SK-N-SH treated with all-trans-retinoic acid at 6 μM for 48 hours (cell line): ENCODE measurements at regions not wholly inside any gene's neighbourhood (a gene's known extent, or its start where the extent isn't known, plus 50 kb on each side); places are given as distances from the start of the nearest gene placed in this dataset.
A peak's percentile ranks its signal among the peaks of the same experiment; 100 is the strongest.

Experiments used
- ATAC-seq: fragments of 200-7000 bp; cut with Tn5 transposase; 3 replicates; pipeline ENCODE4 v1.9.1; 2020; ENCODE audit warnings: mild to moderate bottlenecking, moderate library complexity
- ARNTL ChIP-seq: fragments of 450-650 bp; formaldehyde crosslinking; IDR thresholded peaks from 2 replicates; pipeline ENCODE4 v1.5.0; 2020; ENCODE audit warnings: low read depth, mild to moderate bottlenecking, moderate library complexity, borderline replicate concordance
- ESRRG ChIP-seq: fragments of 250-450 bp; sonication (Bioruptor Pico); IDR thresholded peaks from 2 replicates; pipeline ENCODE4 v1.6.1; 2021; ENCODE audit warnings: mild to moderate bottlenecking
- GLIS3 ChIP-seq: fragments of 250-450 bp; sonication (Bioruptor Pico); IDR thresholded peaks from 2 replicates; pipeline ENCODE4 v1.5.0; 2020; ENCODE audit warnings: mild to moderate bottlenecking, moderate library complexity
- ISL1 ChIP-seq: fragments of 250-450 bp; sonication (Bioruptor Pico); IDR thresholded peaks from 2 replicates; pipeline ENCODE4 v2.1.2; 2022; ENCODE audit warnings: mild to moderate bottlenecking, moderate library complexity
- OSR1 ChIP-seq: fragments of 250-450 bp; sonication (Bioruptor Pico); IDR thresholded peaks from 2 replicates; pipeline ENCODE4 v1.8.0; 2022; ENCODE audit warnings: moderate library complexity, mild to moderate bottlenecking, inconsistent platforms
- PPARA ChIP-seq: fragments of 250-450 bp; sonication (Bioruptor Pico); IDR thresholded peaks from 2 replicates; pipeline ENCODE4 v1.5.0; 2020; ENCODE audit warnings: mild to moderate bottlenecking, borderline replicate concordance
- RARB ChIP-seq: fragments of 250-450 bp; sonication (Bioruptor Pico); IDR thresholded peaks from 2 replicates; pipeline ENCODE4 v1.8.0; 2021; ENCODE audit warnings: mild to moderate bottlenecking, moderate library complexity
- SNAI2 ChIP-seq: fragments of 250-450 bp; sonication (Bioruptor Pico); IDR thresholded peaks from 2 replicates; pipeline ENCODE4 v1.5.0; 2020; ENCODE audit warnings: mild to moderate bottlenecking, moderate library complexity
- TCF4 ChIP-seq: fragments of 250-450 bp; sonication (Bioruptor Pico); IDR thresholded peaks from 2 replicates; pipeline ENCODE4 v1.8.0; 2021; ENCODE audit warnings: mild to moderate bottlenecking, moderate library complexity, borderline replicate concordance
- TOX ChIP-seq: fragments of 250-450 bp; sonication (Bioruptor Pico); IDR thresholded peaks from 2 replicates; pipeline ENCODE4 v1.8.0; 2021; ENCODE audit warnings: mild to moderate bottlenecking, moderate library complexity, borderline replicate concordance
- ZC3H10 ChIP-seq: fragments of 250-450 bp; sonication (Bioruptor Pico); IDR thresholded peaks from 2 replicates; pipeline ENCODE4 v1.5.1; 2021; ENCODE audit warnings: mild to moderate bottlenecking, moderate library complexity
- ZFP30 ChIP-seq: fragments of 450-650 bp; formaldehyde crosslinking; IDR thresholded peaks from 2 replicates; pipeline ENCODE4 v1.5.0; 2022; ENCODE audit warnings: mild to moderate bottlenecking, moderate library complexity
- ZNF565 ChIP-seq: fragments of 450-650 bp; formaldehyde crosslinking; conservative IDR thresholded peaks from 2 replicates; pipeline ENCODE4 v1.5.0; 2020; ENCODE audit warnings: low read depth, mild to moderate bottlenecking, moderate library complexity
- ZNF70 ChIP-seq: fragments of 450-650 bp; formaldehyde crosslinking; IDR thresholded peaks from 2 replicates; pipeline ENCODE4 v1.5.0; 2020; ENCODE audit warnings: mild to moderate bottlenecking, moderate library complexity
- TF ChIP-seq, protein P1 (sequence below): fragments of 250-450 bp; sonication (Bioruptor Pico); IDR thresholded peaks from 2 replicates; pipeline ENCODE4 v1.5.0; 2020; ENCODE audit warnings: mild to moderate bottlenecking, moderate library complexity
- TF ChIP-seq, protein P2 (sequence below): fragments of 250-450 bp; sonication (Bioruptor Pico); IDR thresholded peaks from 2 replicates; pipeline ENCODE4 v1.5.1; 2021; ENCODE audit warnings: mild to moderate bottlenecking, moderate library complexity
- TF ChIP-seq, protein P3 (sequence below): fragments of 250-450 bp; sonication (Bioruptor Pico); IDR thresholded peaks from 2 replicates; pipeline ENCODE4 v1.8.0; 2021; ENCODE audit warnings: low read depth, mild to moderate bottlenecking, moderate library complexity, borderline replicate concordance
- TF ChIP-seq, protein P4 (sequence below): fragments of 250-450 bp; sonication (Bioruptor Pico); IDR thresholded peaks from 2 replicates; pipeline ENCODE4 v1.5.1; 2020; ENCODE audit warnings: low read depth, mild to moderate bottlenecking, moderate library complexity

DNA sequence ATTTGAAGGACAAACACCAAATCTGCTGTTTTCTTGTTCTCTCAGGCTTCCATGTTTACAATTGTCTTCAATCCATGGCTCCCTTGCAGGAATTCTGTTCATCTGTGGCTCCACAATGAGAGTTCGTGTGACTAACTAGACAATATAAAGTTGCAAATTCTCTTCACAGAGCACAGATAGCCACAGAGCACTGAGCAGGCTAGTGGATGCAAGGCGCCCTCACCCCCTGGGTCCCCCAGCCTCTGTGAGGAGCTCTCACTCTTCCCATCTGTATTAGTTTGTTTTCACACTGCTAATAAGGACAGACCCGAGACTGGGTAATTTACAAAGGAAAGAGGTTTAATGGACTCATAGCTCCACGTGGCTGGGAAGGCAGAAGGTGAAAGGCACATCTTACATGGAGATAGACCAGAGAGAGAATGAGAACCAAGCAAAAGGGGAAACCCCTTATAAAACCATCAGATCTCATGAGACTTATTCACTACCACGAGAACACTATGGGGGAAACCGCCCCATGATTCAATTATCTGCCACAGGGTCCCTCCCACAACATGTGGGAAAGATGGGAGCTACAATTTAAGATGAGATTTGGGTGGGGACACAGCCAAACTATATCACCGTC, 82.5 kb upstream of the STX18 start:
- no peak for ATAC-seq
- TF ChIP-seq ZNF565 (CRISPR knock-in tag) (no peak), TOX (CRISPR knock-in tag) (no peak)
- TF ChIP-seq, protein P1, sequence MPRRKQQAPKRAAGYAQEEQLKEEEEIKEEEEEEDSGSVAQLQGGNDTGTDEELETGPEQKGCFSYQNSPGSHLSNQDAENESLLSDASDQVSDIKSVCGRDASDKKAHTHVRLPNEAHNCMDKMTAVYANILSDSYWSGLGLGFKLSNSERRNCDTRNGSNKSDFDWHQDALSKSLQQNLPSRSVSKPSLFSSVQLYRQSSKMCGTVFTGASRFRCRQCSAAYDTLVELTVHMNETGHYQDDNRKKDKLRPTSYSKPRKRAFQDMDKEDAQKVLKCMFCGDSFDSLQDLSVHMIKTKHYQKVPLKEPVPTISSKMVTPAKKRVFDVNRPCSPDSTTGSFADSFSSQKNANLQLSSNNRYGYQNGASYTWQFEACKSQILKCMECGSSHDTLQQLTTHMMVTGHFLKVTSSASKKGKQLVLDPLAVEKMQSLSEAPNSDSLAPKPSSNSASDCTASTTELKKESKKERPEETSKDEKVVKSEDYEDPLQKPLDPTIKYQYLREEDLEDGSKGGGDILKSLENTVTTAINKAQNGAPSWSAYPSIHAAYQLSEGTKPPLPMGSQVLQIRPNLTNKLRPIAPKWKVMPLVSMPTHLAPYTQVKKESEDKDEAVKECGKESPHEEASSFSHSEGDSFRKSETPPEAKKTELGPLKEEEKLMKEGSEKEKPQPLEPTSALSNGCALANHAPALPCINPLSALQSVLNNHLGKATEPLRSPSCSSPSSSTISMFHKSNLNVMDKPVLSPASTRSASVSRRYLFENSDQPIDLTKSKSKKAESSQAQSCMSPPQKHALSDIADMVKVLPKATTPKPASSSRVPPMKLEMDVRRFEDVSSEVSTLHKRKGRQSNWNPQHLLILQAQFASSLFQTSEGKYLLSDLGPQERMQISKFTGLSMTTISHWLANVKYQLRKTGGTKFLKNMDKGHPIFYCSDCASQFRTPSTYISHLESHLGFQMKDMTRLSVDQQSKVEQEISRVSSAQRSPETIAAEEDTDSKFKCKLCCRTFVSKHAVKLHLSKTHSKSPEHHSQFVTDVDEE (CRISPR knock-in tag): no peak
- TF ChIP-seq, protein P2, sequence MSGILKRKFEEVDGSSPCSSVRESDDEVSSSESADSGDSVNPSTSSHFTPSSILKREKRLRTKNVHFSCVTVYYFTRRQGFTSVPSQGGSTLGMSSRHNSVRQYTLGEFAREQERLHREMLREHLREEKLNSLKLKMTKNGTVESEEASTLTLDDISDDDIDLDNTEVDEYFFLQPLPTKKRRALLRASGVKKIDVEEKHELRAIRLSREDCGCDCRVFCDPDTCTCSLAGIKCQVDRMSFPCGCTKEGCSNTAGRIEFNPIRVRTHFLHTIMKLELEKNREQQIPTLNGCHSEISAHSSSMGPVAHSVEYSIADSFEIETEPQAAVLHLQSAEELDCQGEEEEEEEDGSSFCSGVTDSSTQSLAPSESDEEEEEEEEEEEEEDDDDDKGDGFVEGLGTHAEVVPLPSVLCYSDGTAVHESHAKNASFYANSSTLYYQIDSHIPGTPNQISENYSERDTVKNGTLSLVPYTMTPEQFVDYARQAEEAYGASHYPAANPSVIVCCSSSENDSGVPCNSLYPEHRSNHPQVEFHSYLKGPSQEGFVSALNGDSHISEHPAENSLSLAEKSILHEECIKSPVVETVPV (CRISPR knock-in tag): no peak
- TF ChIP-seq, protein P3, sequence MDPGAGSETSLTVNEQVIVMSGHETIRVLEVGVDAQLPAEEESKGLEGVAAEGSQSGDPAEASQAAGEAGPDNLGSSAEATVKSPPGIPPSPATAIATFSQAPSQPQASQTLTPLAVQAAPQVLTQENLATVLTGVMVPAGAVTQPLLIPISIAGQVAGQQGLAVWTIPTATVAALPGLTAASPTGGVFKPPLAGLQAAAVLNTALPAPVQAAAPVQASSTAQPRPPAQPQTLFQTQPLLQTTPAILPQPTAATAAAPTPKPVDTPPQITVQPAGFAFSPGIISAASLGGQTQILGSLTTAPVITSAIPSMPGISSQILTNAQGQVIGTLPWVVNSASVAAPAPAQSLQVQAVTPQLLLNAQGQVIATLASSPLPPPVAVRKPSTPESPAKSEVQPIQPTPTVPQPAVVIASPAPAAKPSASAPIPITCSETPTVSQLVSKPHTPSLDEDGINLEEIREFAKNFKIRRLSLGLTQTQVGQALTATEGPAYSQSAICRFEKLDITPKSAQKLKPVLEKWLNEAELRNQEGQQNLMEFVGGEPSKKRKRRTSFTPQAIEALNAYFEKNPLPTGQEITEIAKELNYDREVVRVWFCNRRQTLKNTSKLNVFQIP (CRISPR knock-in tag): no peak

DNA sequence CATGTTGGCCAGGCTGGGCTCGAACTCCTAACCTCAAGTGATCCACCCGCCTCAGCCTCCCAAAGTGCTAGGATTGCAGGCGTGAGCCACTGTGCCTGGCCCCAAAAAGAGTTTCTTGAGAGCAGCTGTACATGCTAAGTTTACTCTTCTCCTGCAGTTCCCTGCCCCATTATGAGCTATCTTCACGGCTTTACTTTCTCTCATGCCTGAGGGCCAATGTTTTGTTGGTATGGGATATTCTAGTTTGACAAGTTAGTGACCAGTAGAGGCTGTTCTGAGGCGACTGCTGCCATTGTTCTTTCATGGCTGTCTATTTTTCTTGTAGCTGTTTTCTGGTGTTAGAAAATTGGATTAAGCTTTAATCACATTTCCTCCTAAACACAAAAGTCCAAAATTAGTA, 78.0 kb upstream of the STX18 start:
- ATAC-seq: no peak; the same call in 2 of the 3 replicates
- TF ChIP-seq TCF4: 0 out of 2 replicates have a peak, but pooled peaks have one; percentile 30
- no peak for TF ChIP-seq ISL1 (CRISPR knock-in tag)

DNA sequence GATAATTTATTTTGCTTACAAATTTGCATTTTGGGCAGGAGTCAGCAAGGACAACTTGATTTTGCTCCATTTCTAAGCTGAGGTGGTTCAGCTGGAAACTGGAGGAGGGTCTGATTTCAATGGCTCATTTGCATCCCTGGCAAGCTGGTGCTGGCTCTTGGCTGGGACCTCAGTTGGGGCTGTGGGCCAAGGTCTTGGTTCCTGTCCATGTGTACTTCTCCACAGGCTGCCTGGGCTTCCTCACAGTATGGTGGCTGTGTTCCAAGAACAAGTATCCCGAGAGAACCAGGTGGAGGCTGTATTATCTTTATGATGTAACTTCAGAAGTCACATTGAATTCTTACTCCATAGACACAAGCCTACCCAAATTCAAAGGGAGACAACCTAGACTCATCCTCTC, 77.0 kb upstream of the STX18 start:
- ATAC-seq: no peak
- TF ChIP-seq ESRRG (CRISPR knock-in tag): no peak
- 0 out of 2 replicates have a peak, but pooled peaks have one; percentile 60 for TF ChIP-seq ZNF565 (CRISPR knock-in tag)
- no peak for TF ChIP-seq ARNTL

DNA sequence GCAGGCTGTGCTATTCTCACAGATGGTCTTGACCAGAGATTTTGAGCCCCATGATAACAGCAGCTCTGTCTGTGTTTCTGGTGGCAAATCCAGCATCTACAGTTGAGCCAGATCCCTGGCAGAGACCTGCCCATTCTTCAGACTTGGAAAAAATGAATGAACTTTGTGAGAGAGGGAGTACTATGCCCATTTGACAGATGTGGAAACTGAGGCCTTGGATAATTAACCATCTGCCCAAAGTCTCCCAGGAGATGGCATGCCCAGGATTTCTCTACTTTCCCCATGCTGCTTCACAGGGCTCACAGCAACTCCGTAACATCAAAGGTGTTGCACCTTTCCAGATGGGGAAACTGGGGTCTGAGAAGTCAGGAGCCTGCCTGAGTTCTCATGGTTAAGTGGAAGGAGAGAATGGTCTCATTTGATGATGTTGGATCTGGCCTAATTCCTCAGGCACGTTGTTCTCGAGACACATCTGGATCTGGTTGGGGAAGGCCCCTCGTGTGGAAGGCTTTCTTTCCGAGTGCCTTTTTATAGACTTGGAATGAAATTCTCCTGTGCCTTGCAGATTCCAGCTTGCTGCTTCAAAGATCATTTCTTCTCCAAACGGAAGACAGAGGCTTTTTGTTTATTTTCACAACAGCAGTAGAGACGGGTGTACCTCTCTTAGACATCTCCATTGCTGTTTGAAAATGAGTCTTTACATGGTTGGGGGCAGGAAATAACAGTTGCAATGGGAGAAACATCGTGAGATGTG, 73.3 kb upstream of the STX18 start:
- no peak for ATAC-seq
- no peak for TF ChIP-seq ZFP30 (CRISPR knock-in tag)
- TF ChIP-seq ZNF70 (CRISPR knock-in tag): no peak
- TF ChIP-seq, all 23 proteins: peak for 0

DNA sequence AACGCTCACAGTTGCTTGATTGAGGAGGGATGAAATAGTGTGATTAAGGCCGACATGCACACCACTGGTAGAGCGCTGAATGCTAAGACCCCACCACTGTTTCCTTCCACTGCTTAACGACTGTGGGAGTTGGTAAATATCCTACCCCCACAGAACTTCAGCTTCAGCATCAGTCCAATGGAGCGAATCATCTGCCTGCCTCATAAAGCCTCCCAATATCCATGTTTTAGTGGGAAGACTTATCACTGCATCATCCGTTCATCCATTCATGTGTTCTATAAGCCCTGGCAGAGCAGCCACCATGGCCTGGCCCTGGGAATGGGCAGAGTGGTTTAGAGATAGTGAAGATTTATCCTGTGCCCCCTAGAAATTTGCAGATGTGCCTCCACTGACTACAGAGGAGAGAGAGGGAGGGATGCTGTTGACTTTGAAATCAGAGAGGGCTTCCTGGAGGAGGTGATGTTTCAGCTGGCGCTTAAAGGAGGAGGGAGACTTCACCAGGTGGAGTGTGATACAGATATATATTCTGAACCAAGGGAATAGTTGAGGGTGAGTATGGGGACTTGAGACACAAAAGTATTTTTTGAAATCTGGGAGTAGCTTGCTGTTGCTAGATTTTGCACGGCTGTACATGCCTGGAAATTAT, 71.9 kb upstream of the STX18 start:
- TF ChIP-seq, protein P4, sequence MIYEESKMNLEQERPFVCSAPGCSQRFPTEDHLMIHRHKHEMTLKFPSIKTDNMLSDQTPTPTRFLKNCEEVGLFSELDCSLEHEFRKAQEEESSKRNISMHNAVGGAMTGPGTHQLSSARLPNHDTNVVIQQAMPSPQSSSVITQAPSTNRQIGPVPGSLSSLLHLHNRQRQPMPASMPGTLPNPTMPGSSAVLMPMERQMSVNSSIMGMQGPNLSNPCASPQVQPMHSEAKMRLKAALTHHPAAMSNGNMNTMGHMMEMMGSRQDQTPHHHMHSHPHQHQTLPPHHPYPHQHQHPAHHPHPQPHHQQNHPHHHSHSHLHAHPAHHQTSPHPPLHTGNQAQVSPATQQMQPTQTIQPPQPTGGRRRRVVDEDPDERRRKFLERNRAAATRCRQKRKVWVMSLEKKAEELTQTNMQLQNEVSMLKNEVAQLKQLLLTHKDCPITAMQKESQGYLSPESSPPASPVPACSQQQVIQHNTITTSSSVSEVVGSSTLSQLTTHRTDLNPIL (CRISPR knock-in tag): no peak
- no peak for TF ChIP-seq ZNF565 (CRISPR knock-in tag)
- TF ChIP-seq GLIS3 (CRISPR knock-in tag): no peak
- no peak for TF ChIP-seq SNAI2
- TF ChIP-seq ISL1 (CRISPR knock-in tag): no peak
- no peak for TF ChIP-seq ZC3H10 (CRISPR knock-in tag)
- no peak for TF ChIP-seq TOX (CRISPR knock-in tag)
- TF ChIP-seq RARB (CRISPR knock-in tag): no peak
- TF ChIP-seq OSR1 (CRISPR knock-in tag): no peak
- TF ChIP-seq PPARA: no peak
- ATAC-seq: no peak
